Astrocyte (in vitro differentiated cells and primary cell): ENCODE measurements at regions not wholly inside any gene's neighbourhood (a gene's known extent, or its start where the extent isn't known, plus 50 kb on each side); places are given as distances from the start of the nearest gene placed in this dataset.

ENCODE experiments used
- EZH2 ChIP-seq: IDR thresholded peaks from 2 replicates; pipeline ENCODE4 v1.6.1; 2012; ENCODE audit warnings: mild to moderate bottlenecking, low read length, inconsistent platforms; ENCODE audit not compliant: insufficient read depth
- TF ChIP-seq, protein P1 (sequence below): IDR thresholded peaks from 2 replicates; pipeline ENCODE4 v1.5.1; 2011; ENCODE audit warnings: low read depth, mild to moderate bottlenecking, inconsistent platforms, low read length, moderate library complexity; ENCODE audit not compliant: insufficient read depth

DNA sequence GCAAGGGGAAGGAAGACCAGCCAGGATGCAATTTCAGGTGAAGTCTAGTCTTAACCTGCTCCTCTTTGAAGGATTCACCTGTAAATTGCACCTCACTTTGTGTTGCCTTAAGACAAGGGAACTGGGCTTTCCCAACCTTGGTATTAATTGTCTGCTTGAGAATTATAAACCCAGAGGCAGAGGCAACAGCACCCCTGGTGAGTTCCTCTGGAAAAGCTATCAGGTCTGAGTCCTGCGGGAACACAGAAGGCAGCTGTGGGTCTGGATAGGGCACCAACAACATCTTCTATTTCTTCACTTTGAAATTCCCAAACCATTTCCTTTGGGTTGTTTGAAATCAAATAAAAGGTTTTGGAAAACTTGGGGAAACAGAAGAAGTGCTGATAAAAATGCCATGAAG lies 109.2 kb upstream of the NPY2R start:
- TF ChIP-seq, protein P1, sequence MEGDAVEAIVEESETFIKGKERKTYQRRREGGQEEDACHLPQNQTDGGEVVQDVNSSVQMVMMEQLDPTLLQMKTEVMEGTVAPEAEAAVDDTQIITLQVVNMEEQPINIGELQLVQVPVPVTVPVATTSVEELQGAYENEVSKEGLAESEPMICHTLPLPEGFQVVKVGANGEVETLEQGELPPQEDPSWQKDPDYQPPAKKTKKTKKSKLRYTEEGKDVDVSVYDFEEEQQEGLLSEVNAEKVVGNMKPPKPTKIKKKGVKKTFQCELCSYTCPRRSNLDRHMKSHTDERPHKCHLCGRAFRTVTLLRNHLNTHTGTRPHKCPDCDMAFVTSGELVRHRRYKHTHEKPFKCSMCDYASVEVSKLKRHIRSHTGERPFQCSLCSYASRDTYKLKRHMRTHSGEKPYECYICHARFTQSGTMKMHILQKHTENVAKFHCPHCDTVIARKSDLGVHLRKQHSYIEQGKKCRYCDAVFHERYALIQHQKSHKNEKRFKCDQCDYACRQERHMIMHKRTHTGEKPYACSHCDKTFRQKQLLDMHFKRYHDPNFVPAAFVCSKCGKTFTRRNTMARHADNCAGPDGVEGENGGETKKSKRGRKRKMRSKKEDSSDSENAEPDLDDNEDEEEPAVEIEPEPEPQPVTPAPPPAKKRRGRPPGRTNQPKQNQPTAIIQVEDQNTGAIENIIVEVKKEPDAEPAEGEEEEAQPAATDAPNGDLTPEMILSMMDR: no peak
- TF ChIP-seq EZH2: no peak
